Keratinocyte (primary cell): ENCODE measurements at regions not wholly inside any gene's neighbourhood (a gene's known extent, or its start where the extent isn't known, plus 50 kb on each side); places are given as distances from the start of the nearest gene placed in this dataset.

ENCODE experiments used
- DNase-seq: peaks from one replicate; pipeline ENCODE4 v3.0.0-alpha.2; 2011; ENCODE audit warnings: low read depth, missing footprints, low spot score
- FAIRE-seq: peaks from 2 replicates; lab custom pipeline; 2011; peaks lifted over from hg19 to GRCh38; lab: Jason Lieb, UNC
- H2AFZ ChIP-seq: 2 replicates; pipeline ENCODE4 v1.6.0; 2012; ENCODE audit warnings: low read length, control low read depth, inconsistent platforms; ENCODE audit not compliant: control insufficient read depth
- H3K27ac ChIP-seq: 2 replicates; pipeline ENCODE4 v1.5.1; 2011; ENCODE audit warnings: low read length; ENCODE audit not compliant: control insufficient read depth, insufficient read depth
- H3K27me3 ChIP-seq: 3 replicates; pipeline ENCODE4 v1.6.0; 2011; ENCODE audit warnings: low read length; ENCODE audit not compliant: control insufficient read depth, insufficient read depth; ENCODE audit errors: extremely low read depth
- H3K36me3 ChIP-seq, 2 experiments: 2 replicates in 1 of 2; 3 replicates in 1 of 2; pipeline ENCODE4 v1.5.1; 2011; ENCODE audit warnings: low read length in 2 of 2, mild to moderate bottlenecking in 1 of 2; ENCODE audit not compliant: control insufficient read depth in 2 of 2, insufficient read depth in 2 of 2; ENCODE audit errors: extremely low read depth in 1 of 2
- H3K4me1 ChIP-seq: 3 replicates; pipeline ENCODE4 v1.5.1; 2011; ENCODE audit warnings: low read length; ENCODE audit not compliant: control insufficient read depth, insufficient read depth; ENCODE audit errors: extremely low read depth
- H3K4me2 ChIP-seq: 3 replicates; pipeline ENCODE4 v1.6.0; 2011; ENCODE audit warnings: low read depth, low read length; ENCODE audit not compliant: control insufficient read depth, insufficient read depth; ENCODE audit errors: extremely low read depth
- H3K4me3 ChIP-seq, 3 experiments: fragments of 200-600 bp in 1 of 3; sonication (generic) in 1 of 3; 2 replicates in 2 of 3; 3 replicates in 1 of 3; pipeline ENCODE4 v1.5.1; 2011 to 2016; ENCODE audit warnings: low read length in 3 of 3, mild to moderate bottlenecking in 3 of 3, control low read depth in 2 of 3, inconsistent platforms in 1 of 3, low read depth in 1 of 3, mixed read lengths in 1 of 3, mixed run types in 1 of 3, moderate library complexity in 1 of 3; ENCODE audit not compliant: control insufficient read depth in 2 of 3, insufficient read depth in 2 of 3; ENCODE audit errors: extremely low read depth in 1 of 3
- H3K79me2 ChIP-seq: 2 replicates; pipeline ENCODE4 v1.6.0; 2012; ENCODE audit warnings: low read length; ENCODE audit not compliant: control insufficient read depth, insufficient read depth
- H3K9ac ChIP-seq: 3 replicates; pipeline ENCODE4 v1.6.0; 2011; ENCODE audit warnings: low read length; ENCODE audit not compliant: control insufficient read depth, insufficient read depth; ENCODE audit errors: extremely low read depth
- H3K9me1 ChIP-seq: 3 replicates; pipeline ENCODE4 v1.6.0; 2011; ENCODE audit warnings: low read length; ENCODE audit not compliant: control insufficient read depth, insufficient read depth; ENCODE audit errors: extremely low read depth
- H3K9me3 ChIP-seq: 2 replicates; pipeline ENCODE4 v1.5.1; 2012; ENCODE audit warnings: low read depth, low read length; ENCODE audit not compliant: control insufficient read depth
- H4K20me1 ChIP-seq: 3 replicates; pipeline ENCODE4 v1.6.0; 2011; ENCODE audit warnings: low read length; ENCODE audit not compliant: control insufficient read depth, insufficient read depth; ENCODE audit errors: extremely low read depth
- EZH2 ChIP-seq: IDR thresholded peaks from one replicate; pipeline ENCODE4 v1.6.1; 2012; ENCODE audit warnings: inconsistent platforms, mild to moderate bottlenecking, low read length, moderate library complexity
- dilution Hi-C: fragments of 300-500 bp; cut with MboI; formaldehyde crosslinking; loops from one replicate; pipeline ENCODE4 v1.7.0; 2020; ENCODE audit warnings: low sequenced_read_pairs; ENCODE audit not compliant: extremely low pct_ligation_motif_present
- TF ChIP-seq, protein P1 (sequence below), 3 experiments: IDR thresholded peaks in 1 of 3; conservative IDR thresholded peaks in 1 of 3; optimal IDR thresholded peaks in 1 of 3; 2 replicates in 2 of 3; 3 replicates in 1 of 3; pipeline versions ENCODE3 to v1.5.1; 2011; ENCODE audit warnings: low read length in 3 of 3, mild to moderate bottlenecking in 3 of 3, moderate library complexity in 2 of 3, control low read depth in 1 of 3, inconsistent platforms in 1 of 3; ENCODE audit not compliant: insufficient read depth in 2 of 3; ENCODE audit errors: extremely low read depth in 1 of 3

DNA sequence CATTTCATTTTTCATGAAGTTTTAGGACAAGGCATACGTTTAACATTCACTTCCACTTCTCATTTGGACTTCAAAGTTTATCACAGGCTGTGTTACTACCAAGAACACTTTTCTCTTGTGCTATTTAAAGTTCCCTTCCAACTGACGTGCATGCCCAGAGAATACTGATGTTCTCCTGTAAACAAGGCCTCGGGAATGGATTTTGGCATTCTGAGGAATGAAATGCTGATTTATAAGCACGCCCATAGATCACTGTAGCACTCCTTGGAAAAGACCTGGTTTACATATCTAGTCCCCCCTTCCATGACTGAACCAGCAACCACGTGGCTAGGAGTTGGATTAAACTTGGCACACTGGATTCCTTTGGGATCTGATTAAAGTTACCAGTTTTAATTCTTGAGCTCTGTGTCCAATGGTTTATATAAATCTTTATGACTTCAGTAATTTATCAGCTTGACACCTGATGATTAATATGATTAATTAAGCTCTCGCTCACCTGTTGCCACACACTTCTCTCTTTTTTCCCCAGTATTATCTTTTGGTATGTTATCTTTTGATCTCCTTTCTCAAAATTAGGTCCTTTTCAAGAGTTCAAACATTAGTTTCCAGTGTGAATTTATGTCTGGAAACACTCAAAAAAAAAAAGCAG, 122.4 kb upstream of the HAND2 start:
- DNase-seq (no peak), FAIRE-seq (no peak)
- no peak overlapping the region for H2AFZ ChIP-seq
- no peak overlapping the region for H3K27ac ChIP-seq
- dilution Hi-C loops = no loop called here
- no peaks in the 10 kb centered on the region for H4K20me1 ChIP-seq
- no peaks in the 10 kb centered on the region for H3K27me3 ChIP-seq
- H3K36me3 ChIP-seq = no peaks in the 10 kb centered on the region
- H3K4me2 ChIP-seq = no peak overlapping the region
- TF ChIP-seq, protein P1, sequence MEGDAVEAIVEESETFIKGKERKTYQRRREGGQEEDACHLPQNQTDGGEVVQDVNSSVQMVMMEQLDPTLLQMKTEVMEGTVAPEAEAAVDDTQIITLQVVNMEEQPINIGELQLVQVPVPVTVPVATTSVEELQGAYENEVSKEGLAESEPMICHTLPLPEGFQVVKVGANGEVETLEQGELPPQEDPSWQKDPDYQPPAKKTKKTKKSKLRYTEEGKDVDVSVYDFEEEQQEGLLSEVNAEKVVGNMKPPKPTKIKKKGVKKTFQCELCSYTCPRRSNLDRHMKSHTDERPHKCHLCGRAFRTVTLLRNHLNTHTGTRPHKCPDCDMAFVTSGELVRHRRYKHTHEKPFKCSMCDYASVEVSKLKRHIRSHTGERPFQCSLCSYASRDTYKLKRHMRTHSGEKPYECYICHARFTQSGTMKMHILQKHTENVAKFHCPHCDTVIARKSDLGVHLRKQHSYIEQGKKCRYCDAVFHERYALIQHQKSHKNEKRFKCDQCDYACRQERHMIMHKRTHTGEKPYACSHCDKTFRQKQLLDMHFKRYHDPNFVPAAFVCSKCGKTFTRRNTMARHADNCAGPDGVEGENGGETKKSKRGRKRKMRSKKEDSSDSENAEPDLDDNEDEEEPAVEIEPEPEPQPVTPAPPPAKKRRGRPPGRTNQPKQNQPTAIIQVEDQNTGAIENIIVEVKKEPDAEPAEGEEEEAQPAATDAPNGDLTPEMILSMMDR (optimal IDR thresholded peaks at IDR 0.05 in 1 of 3, IDR thresholded peaks at IDR 0.05 in 1 of 3, conservative IDR thresholded peaks at IDR 0.05 in 1 of 3; ENCODE audit: extremely low read depth in 1 of 3, insufficient read depth in 2 of 3, low read length in 3 of 3) = no peak
- TF ChIP-seq EZH2 = no peak
- H3K4me3 ChIP-seq = no peak overlapping the region
- H3K4me1 ChIP-seq = no peaks in the 10 kb centered on the region
- no peaks in the 10 kb centered on the region for H3K79me2 ChIP-seq
- no peaks in the 10 kb centered on the region for H3K9me3 ChIP-seq
- H3K9ac ChIP-seq = no peak overlapping the region
- H3K9me1 ChIP-seq = no peaks in the 10 kb centered on the region

DNA sequence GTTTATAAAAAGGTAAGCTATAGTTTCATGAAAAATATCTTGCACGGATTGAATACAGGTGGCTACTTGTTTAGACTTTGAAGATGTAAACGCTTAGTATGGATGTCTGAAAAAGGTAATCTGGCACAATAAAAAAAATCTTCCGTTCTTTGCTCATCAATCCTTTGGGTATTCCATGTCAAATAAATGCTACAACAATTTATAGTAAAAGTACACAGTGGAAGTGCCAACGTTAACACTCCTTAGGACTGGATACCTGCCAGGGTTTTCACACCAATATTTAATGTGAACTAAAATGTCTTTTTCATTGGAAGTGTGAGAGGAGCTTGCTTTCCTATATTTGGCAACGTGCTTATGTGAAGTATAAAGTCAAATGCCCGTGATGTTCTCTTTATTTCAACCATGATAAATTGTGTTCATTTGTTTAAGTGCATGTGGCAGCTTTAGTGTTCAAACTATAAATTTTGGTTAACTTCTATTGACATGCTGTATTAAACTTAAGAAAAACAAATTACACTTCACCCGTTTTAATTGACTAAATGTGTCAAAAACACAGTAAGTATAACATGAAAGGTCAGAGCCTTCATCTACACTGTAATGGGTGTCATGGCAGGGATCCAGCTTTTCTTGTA, 121.7 kb upstream of the HAND2 start:
- no peak for DNase-seq
- Histone ChIP-seq H3K27me3 (no peaks in the 10 kb centered on the region), H3K9me3 (no peaks in the 10 kb centered on the region), H2AFZ (no peak overlapping the region), H3K4me1 (no peaks in the 10 kb centered on the region), H3K27ac (no peak overlapping the region), H3K79me2 (no peaks in the 10 kb centered on the region), H4K20me1 (no peaks in the 10 kb centered on the region), H3K36me3 (no peaks in the 10 kb centered on the region), H3K9ac (no peak overlapping the region), H3K4me3 (no peak overlapping the region), H3K9me1 (no peaks in the 10 kb centered on the region), H3K4me2 (no peak overlapping the region)
- no peak for FAIRE-seq
- TF ChIP-seq, protein P1 (optimal IDR thresholded peaks at IDR 0.05 in 1 of 3, IDR thresholded peaks at IDR 0.05 in 1 of 3, conservative IDR thresholded peaks at IDR 0.05 in 1 of 3; ENCODE audit: extremely low read depth in 1 of 3, insufficient read depth in 2 of 3, low read length in 3 of 3) = no peak
- TF ChIP-seq EZH2 = no peak
- dilution Hi-C loops = no loop called here
